HL-60 (cell line): ENCODE measurements at regions not wholly inside any gene's neighbourhood (a gene's known extent, or its start where the extent isn't known, plus 50 kb on each side); places are given as distances from the start of the nearest gene placed in this dataset.

Experiments
- DNase-seq, 2 experiments: peaks; one replicate each; pipeline ENCODE4 v3.0.0-alpha.2; 2010 to 2020; ENCODE audit warnings: low read depth in 1 of 2, low spot score in 1 of 2
- H3K27ac ChIP-seq: fragments of 250-450 bp; sonication (Bioruptor Pico); replicated peaks from 2 replicates; pipeline ENCODE4 v1.5.1; 2020; ENCODE audit warnings: mild to moderate bottlenecking, moderate library complexity
- H3K27me3 ChIP-seq: fragments of 250-450 bp; sonication (Bioruptor Pico); 2 replicates; pipeline ENCODE4 v1.5.1; 2021; ENCODE audit warnings: mild to moderate bottlenecking, moderate library complexity; ENCODE audit not compliant: insufficient read depth, poor library complexity, severe bottlenecking
- H3K4me3 ChIP-seq: replicated peaks from 2 replicates; pipeline ENCODE4 v1.5.1; 2011; ENCODE audit warnings: mild to moderate bottlenecking, control low read depth, low read length; ENCODE audit not compliant: insufficient read depth
- GABPA ChIP-seq: IDR thresholded peaks from 2 replicates; pipeline ENCODE4 v1.6.1; 2012; ENCODE audit warnings: low read depth
- POLR2AphosphoS5 ChIP-seq: IDR thresholded peaks from 2 replicates; pipeline ENCODE4 v1.6.1; 2012; ENCODE audit warnings: low read depth
- SPI1 ChIP-seq: IDR thresholded peaks from 2 replicates; pipeline ENCODE4 v1.6.1; 2012; ENCODE audit warnings: low read depth, mild to moderate bottlenecking, borderline replicate concordance
- TF ChIP-seq, protein P1 (sequence below): IDR thresholded peaks from 2 replicates; pipeline ENCODE4 v1.6.1; 2012; ENCODE audit warnings: low read depth; ENCODE audit not compliant: insufficient replicate concordance
- TF ChIP-seq, protein P2 (sequence below): IDR thresholded peaks from one replicate; pipeline ENCODE4 v1.5.1; 2011; ENCODE audit warnings: low read length, control low read depth, inconsistent platforms; ENCODE audit not compliant: insufficient read depth

DNA sequence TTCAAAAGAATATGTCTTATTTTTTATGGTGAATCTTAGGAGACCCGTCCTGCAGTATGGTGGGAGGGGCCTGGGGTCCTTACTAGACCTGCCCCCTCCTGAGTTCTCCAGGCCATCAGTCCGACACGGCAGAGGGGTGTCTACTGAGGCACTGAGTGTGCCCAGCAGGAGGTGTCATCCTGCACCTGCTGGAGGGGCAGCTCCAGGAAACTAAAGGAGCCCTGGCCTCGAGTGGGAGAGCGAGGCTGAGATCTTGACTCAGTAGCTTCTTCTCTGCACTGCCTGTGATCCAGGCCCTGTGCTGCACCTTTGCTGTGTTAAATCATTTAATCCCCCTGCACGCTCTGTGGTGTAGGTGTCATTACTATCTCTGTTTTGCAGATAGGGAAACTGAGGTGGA lies 587.7 kb downstream of the PTPRU start:
- Histone ChIP-seq H3K27me3 (no peaks in the 10 kb centered on the region), H3K27ac (no peak overlapping the region), H3K4me3 (no peak overlapping the region)
- TF ChIP-seq GABPA, result no peak
- TF ChIP-seq, protein P1, sequence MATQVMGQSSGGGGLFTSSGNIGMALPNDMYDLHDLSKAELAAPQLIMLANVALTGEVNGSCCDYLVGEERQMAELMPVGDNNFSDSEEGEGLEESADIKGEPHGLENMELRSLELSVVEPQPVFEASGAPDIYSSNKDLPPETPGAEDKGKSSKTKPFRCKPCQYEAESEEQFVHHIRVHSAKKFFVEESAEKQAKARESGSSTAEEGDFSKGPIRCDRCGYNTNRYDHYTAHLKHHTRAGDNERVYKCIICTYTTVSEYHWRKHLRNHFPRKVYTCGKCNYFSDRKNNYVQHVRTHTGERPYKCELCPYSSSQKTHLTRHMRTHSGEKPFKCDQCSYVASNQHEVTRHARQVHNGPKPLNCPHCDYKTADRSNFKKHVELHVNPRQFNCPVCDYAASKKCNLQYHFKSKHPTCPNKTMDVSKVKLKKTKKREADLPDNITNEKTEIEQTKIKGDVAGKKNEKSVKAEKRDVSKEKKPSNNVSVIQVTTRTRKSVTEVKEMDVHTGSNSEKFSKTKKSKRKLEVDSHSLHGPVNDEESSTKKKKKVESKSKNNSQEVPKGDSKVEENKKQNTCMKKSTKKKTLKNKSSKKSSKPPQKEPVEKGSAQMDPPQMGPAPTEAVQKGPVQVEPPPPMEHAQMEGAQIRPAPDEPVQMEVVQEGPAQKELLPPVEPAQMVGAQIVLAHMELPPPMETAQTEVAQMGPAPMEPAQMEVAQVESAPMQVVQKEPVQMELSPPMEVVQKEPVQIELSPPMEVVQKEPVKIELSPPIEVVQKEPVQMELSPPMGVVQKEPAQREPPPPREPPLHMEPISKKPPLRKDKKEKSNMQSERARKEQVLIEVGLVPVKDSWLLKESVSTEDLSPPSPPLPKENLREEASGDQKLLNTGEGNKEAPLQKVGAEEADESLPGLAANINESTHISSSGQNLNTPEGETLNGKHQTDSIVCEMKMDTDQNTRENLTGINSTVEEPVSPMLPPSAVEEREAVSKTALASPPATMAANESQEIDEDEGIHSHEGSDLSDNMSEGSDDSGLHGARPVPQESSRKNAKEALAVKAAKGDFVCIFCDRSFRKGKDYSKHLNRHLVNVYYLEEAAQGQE, result no peak
- TF ChIP-seq POLR2AphosphoS5, result no peak
- TF ChIP-seq SPI1, result no peak
- TF ChIP-seq, protein P2, sequence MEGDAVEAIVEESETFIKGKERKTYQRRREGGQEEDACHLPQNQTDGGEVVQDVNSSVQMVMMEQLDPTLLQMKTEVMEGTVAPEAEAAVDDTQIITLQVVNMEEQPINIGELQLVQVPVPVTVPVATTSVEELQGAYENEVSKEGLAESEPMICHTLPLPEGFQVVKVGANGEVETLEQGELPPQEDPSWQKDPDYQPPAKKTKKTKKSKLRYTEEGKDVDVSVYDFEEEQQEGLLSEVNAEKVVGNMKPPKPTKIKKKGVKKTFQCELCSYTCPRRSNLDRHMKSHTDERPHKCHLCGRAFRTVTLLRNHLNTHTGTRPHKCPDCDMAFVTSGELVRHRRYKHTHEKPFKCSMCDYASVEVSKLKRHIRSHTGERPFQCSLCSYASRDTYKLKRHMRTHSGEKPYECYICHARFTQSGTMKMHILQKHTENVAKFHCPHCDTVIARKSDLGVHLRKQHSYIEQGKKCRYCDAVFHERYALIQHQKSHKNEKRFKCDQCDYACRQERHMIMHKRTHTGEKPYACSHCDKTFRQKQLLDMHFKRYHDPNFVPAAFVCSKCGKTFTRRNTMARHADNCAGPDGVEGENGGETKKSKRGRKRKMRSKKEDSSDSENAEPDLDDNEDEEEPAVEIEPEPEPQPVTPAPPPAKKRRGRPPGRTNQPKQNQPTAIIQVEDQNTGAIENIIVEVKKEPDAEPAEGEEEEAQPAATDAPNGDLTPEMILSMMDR, result no peak
- no peak for DNase-seq

DNA sequence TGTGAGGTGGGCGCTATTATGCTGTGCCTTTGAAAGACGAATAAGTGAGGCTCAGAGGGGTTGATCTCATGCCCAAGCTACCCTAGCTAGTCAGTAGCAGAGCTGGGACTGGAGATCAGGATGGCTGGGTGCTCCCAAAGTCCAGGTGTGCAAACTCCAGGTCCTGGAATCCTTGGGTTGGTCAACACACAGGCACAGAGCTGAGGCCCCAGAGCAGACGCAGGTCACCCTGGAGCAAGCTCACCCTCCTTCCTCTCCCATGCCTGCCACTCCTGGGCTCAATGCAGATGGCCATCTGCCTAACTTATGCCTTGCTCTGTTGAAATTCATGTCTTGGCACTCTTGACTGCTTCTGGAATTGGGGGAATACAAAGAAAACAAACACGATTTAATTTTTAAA lies 587.2 kb downstream of the PTPRU start:
- no peak overlapping the region for H3K4me3 ChIP-seq
- no peak for DNase-seq

GRCh38 chr1:29821605-29822004 lies 585.3 kb downstream of the PTPRU start:
- no peak for DNase-seq
- Histone ChIP-seq H3K4me3 (no peak overlapping the region), H3K27me3 (no peaks in the 10 kb centered on the region), H3K27ac (no peak overlapping the region)
- TF ChIP-seq SPI1 (no peak), GABPA (no peak), POLR2AphosphoS5 (no peak)
- TF ChIP-seq, protein P2, result no peak
- TF ChIP-seq, protein P1, result no peak

More for the DNA sequence above, 587.2 kb downstream of the PTPRU start:
- Histone ChIP-seq H3K27me3 (no peaks in the 10 kb centered on the region), H3K27ac (no peak overlapping the region)
- TF ChIP-seq GABPA, result no peak
- TF ChIP-seq, protein P2, result no peak
- no peak for TF ChIP-seq POLR2AphosphoS5
- TF ChIP-seq, protein P1, result no peak
- no peak for TF ChIP-seq SPI1
